K562 (cell line): ENCODE measurements at regions not wholly inside any gene's neighbourhood (a gene's known extent, or its start where the extent isn't known, plus 50 kb on each side); places are given as distances from the start of the nearest gene placed in this dataset.

Experiments used
- ATAC-seq: fragments of 200-7000 bp; cut with Tn5 transposase; 3 replicates; pipeline ENCODE4 v1.9.1; 2020; ENCODE audit warnings: moderate library complexity
- BruUV-seq: library from RNA; stranded (reverse); fragments of 400-500 nt; replicated peaks from 2 replicates; lab custom pipeline; 2021; lab: Mats Ljungman, UMichigan
- CTCF ChIA-PET: fragments of 300-600 bp; formaldehyde crosslinking; extraction: SDS; loops from one replicate; lab custom pipeline; 2021; ENCODE audit warnings: low intra/inter-chr PET ratio; lab: Yijun Ruan, JAX
- POLR2A ChIA-PET: fragments of 300-600, 350-650 bp; sonication (Branson Sonifier 250); formaldehyde crosslinking; extraction: SDS; loops from one replicate; lab custom pipeline; 2021; ENCODE audit warnings: antibody characterized with exemption, inconsistent platforms; lab: Yijun Ruan, JAX
- DNase-seq, 4 experiments: peaks; one replicate each; pipeline versions ENCODE4 v3.0.0 to v3.0.0-alpha.2; 2011 to 2018; ENCODE audit warnings: low spot score in 3 of 4, mixed read lengths in 3 of 4; ENCODE audit errors: extremely low read depth in 1 of 4
- FAIRE-seq: peaks from 2 replicates; lab custom pipeline; 2011; peaks lifted over from hg19 to GRCh38; lab: Jason Lieb, UNC
- H2AFZ ChIP-seq: 2 replicates; pipeline ENCODE4 v1.6.0; 2011; ENCODE audit warnings: low read depth, low read length, control low read depth, inconsistent platforms
- H3K27ac ChIP-seq: fragments of 200-600 bp; 3 replicates; pipeline ENCODE4 v1.8.0; 2011; ENCODE audit warnings: low read depth, mild to moderate bottlenecking, control low read depth, inconsistent platforms, low read length, moderate library complexity, mixed read lengths; ENCODE audit errors: extremely low read depth
- H3K27me3 ChIP-seq, 2 experiments: fragments of 300-600 bp in 1 of 2; 2 replicates in 1 of 2; 3 replicates in 1 of 2; pipeline versions ENCODE4 v1.6.0 to v1.8.0; 2011; ENCODE audit warnings: inconsistent platforms in 2 of 2, low read length in 2 of 2, mild to moderate bottlenecking in 1 of 2, mixed read lengths in 1 of 2, moderate library complexity in 1 of 2; ENCODE audit not compliant: control insufficient read depth in 2 of 2, insufficient read depth in 2 of 2
- H3K36me3 ChIP-seq: fragments of 300-600 bp; 3 replicates; pipeline ENCODE4 v1.8.0; 2011; ENCODE audit warnings: mild to moderate bottlenecking, low read length, inconsistent platforms; ENCODE audit not compliant: control insufficient read depth, insufficient read depth
- H3K4me1 ChIP-seq, 2 experiments: fragments of 200-600 bp in 1 of 2; replicated peaks in 1 of 2; 2 replicates in 1 of 2; 3 replicates in 1 of 2; pipeline versions ENCODE4 v1.5.1 to v1.8.0; 2011; ENCODE audit warnings: inconsistent platforms in 2 of 2, low read length in 2 of 2, mild to moderate bottlenecking in 1 of 2, mixed read lengths in 1 of 2, moderate library complexity in 1 of 2; ENCODE audit not compliant: control insufficient read depth in 2 of 2, insufficient read depth in 2 of 2
- H3K4me2 ChIP-seq: 2 replicates; pipeline ENCODE4 v1.6.1; 2011; ENCODE audit warnings: low read length, control low read depth, inconsistent platforms, mixed read lengths; ENCODE audit not compliant: insufficient read depth
- H3K4me3 ChIP-seq: fragments of 200-600 bp; sonication (generic), shearing (Covaris generic); 2 replicates; pipeline ENCODE4 v1.5.1; 2016; ENCODE audit warnings: control low read depth, inconsistent platforms
- H3K79me2 ChIP-seq: fragments of 200-600 bp; 3 replicates; pipeline ENCODE4 v1.8.0; 2011; ENCODE audit warnings: low read length, inconsistent platforms; ENCODE audit not compliant: control insufficient read depth, insufficient read depth
- H3K9ac ChIP-seq, 2 experiments: 2 replicates each; pipeline versions ENCODE4 v1.6.0 to v1.6.1; 2011; ENCODE audit warnings: low read depth in 2 of 2, low read length in 2 of 2, control low read depth in 1 of 2, inconsistent platforms in 1 of 2, mild to moderate bottlenecking in 1 of 2, mixed read lengths in 1 of 2; ENCODE audit not compliant: insufficient read depth in 1 of 2
- H3K9me1 ChIP-seq: one replicate; pipeline ENCODE4 v1.6.0; 2011; ENCODE audit warnings: inconsistent platforms, mild to moderate bottlenecking, low read length, moderate library complexity; ENCODE audit not compliant: control insufficient read depth, insufficient read depth
- H3K9me3 ChIP-seq: replicated peaks from 2 replicates; pipeline ENCODE4 v1.5.1; 2011; ENCODE audit warnings: low read depth, low read length, inconsistent platforms; ENCODE audit not compliant: control insufficient read depth, insufficient read depth
- H4K20me1 ChIP-seq: replicated peaks from 2 replicates; pipeline ENCODE4 v1.6.1; 2011; ENCODE audit warnings: low read length, inconsistent platforms, mixed read lengths; ENCODE audit not compliant: control insufficient read depth, insufficient read depth
- EP300 ChIP-seq: IDR thresholded peaks from 2 replicates; pipeline ENCODE4 v1.6.1; 2012; ENCODE audit warnings: low read length, improper control_type of control experiment
- FOXA3 ChIP-seq, 2 experiments: fragments of 450-650 bp in 1 of 2; sonication (generic) in 1 of 2; formaldehyde crosslinking; IDR thresholded peaks in 1 of 2; conservative IDR thresholded peaks in 1 of 2; 2 replicates each; pipeline versions ENCODE4 v1.4.0 to v1.8.0; 2020 to 2022; ENCODE audit warnings: mild to moderate bottlenecking in 2 of 2, missing genetic modification reagents in 1 of 2
- FOXM1 ChIP-seq, 2 experiments: fragments of 450-650 bp in 1 of 2; sonication (generic) in 1 of 2; formaldehyde crosslinking in 1 of 2; IDR thresholded peaks; 2 replicates each; pipeline versions ENCODE4 v1.6.1 to v1.9.0; 2017 to 2022; ENCODE audit warnings: low read depth in 2 of 2, mild to moderate bottlenecking in 2 of 2, missing genetic modification reagents in 1 of 2, moderate library complexity in 1 of 2
- MCM5 ChIP-seq: fragments of 450-650 bp; IDR thresholded peaks from 2 replicates; pipeline ENCODE4 v1.6.1; 2016; ENCODE audit warnings: low read depth
- MTA1 ChIP-seq: fragments of 450-650 bp; IDR thresholded peaks from 2 replicates; pipeline ENCODE4 v1.6.1; 2017; ENCODE audit warnings: borderline replicate concordance
- NEUROD1 ChIP-seq: fragments of 150-350 bp; IDR thresholded peaks from 2 replicates; pipeline ENCODE4 v1.6.1; 2014; ENCODE audit warnings: borderline replicate concordance, low read length, low read depth; ENCODE audit not compliant: partially characterized antibody
- RUNX1 ChIP-seq: sonication (generic); IDR thresholded peaks from 2 replicates; pipeline ENCODE4 v1.6.1; 2016; ENCODE audit warnings: antibody characterized with exemption, low read depth
- SMAD2 ChIP-seq: fragments of 150-350 bp; IDR thresholded peaks from 2 replicates; pipeline ENCODE4 v1.6.1; 2014; ENCODE audit warnings: low read depth, mild to moderate bottlenecking, low read length
- TBP ChIP-seq: optimal IDR thresholded peaks from 2 replicates; pipeline ENCODE3; 2011; ENCODE audit warnings: low read depth, low read length, improper control_type of control experiment
- ZNF584 ChIP-seq: fragments of 200-800 bp; sonication (Bioruptor generic); IDR thresholded peaks from 2 replicates; pipeline ENCODE4 v1.6.1; 2016; ENCODE audit warnings: low read depth, mild to moderate bottlenecking, missing genetic modification characterization, missing compliant biosample characterization
- WGBS: fragments of 100-300 bp; shearing (Covaris generic); methylation state at CpG from one replicate; pipeline ENCODE4 v1.1.6; 2016; ENCODE audit warnings: low coverage, mixed read lengths; ENCODE audit not compliant: insufficient coverage; ENCODE audit errors: missing lambda C conversion rate; 5-methylcytosine and 5-hydroxymethylcytosine counted together
- in situ Hi-C: fragments of 300-500 bp; cut with MboI; formaldehyde crosslinking; loops from 4 replicates; pipeline ENCODE4 v1.15.0; 2018; ENCODE audit warnings: inconsistent platforms, mixed read lengths
- intact Hi-C: fragments of 100-400 bp; cut with micrococcal nuclease; formaldehyde crosslinking; loops from 2 replicates; pipeline ENCODE4 v1.14.2; 2022
- TF ChIP-seq, protein P1 (sequence below), 2 experiments: fragments of 450-650 bp in 1 of 2; IDR thresholded peaks; 2 replicates each; pipeline ENCODE4 v1.6.1; 2011 to 2017; ENCODE audit warnings: low read depth in 2 of 2, antibody characterized with exemption in 1 of 2, borderline replicate concordance in 1 of 2, low read length in 1 of 2, mild to moderate bottlenecking in 1 of 2, mixed read lengths in 1 of 2; ENCODE audit not compliant: control insufficient read depth in 1 of 2
- TF ChIP-seq, protein P2 (sequence below): fragments of 150-350 bp; IDR thresholded peaks from 2 replicates; pipeline ENCODE4 v1.6.1; 2014; ENCODE audit warnings: low read depth, mild to moderate bottlenecking, low read length, borderline replicate concordance

DNA sequence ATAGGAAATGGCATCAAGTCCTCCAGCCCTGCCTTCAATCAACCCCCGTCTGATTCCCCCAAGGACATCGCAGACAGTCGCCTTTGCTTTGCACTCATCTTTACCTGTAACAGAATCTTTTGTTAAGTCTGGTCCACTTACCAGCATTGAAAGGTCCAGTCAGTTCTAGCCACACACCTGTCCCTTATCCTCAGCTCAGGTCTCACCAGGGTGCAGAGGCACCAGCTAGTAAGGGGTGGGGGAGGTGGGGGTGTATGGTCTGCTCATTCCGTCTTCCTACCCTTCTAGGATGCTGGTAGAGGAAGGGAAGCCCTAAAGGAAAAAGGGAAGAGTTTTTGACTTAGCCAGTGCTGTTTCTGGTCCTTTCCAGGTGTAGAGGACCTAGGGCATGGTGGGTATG is 427.7 kb downstream of the MATN1 start:
- no peaks in the 10 kb centered on the region for H3K36me3 ChIP-seq
- no peaks in the 10 kb centered on the region for H3K27me3 ChIP-seq
- intact Hi-C loops (no loop called here), in situ Hi-C loops (no loop called here)
- H4K20me1 ChIP-seq, result no peaks in the 10 kb centered on the region
- no peak overlapping the region for H2AFZ ChIP-seq
- H3K9me3 ChIP-seq, result no peaks in the 10 kb centered on the region
- no TSS peak for BruUV-seq
- H3K4me1 ChIP-seq, result no peaks in the 10 kb centered on the region
- no peak for FAIRE-seq
- no peak for ATAC-seq
- no peak overlapping the region for H3K27ac ChIP-seq
- H3K9ac ChIP-seq, result no peak overlapping the region
- POLR2A ChIA-PET, result no interaction called here
- no peaks in the 10 kb centered on the region for H3K79me2 ChIP-seq
- no peaks in the 10 kb centered on the region for H3K9me1 ChIP-seq
- CTCF ChIA-PET, result no interaction called here
- no peak overlapping the region for H3K4me3 ChIP-seq
- H3K4me2 ChIP-seq, result no peak overlapping the region
- DNase-seq, result no peak
- 0% methylated on average over 4 of the region's 4 CpGs for WGBS
- TF ChIP-seq SMAD2 (no peak), NEUROD1 (no peak), MTA1 (no peak), EP300 (no peak), TBP (no peak), MCM5 (no peak), FOXA3 (CRISPR knock-in tag; conservative IDR thresholded peaks at IDR 0.05 in 1 of 2, IDR thresholded peaks at IDR 0.05 in 1 of 2) (no peak), ZNF584 (CRISPR knock-in tag) (no peak), FOXM1 (IDR thresholded peaks at IDR 0.05; ENCODE audit: low read depth) (no peak), FOXM1 (CRISPR knock-in tag; IDR thresholded peaks at IDR 0.05; ENCODE audit: low read depth) (no peak), RUNX1 (no peak)
- TF ChIP-seq, protein P1, sequence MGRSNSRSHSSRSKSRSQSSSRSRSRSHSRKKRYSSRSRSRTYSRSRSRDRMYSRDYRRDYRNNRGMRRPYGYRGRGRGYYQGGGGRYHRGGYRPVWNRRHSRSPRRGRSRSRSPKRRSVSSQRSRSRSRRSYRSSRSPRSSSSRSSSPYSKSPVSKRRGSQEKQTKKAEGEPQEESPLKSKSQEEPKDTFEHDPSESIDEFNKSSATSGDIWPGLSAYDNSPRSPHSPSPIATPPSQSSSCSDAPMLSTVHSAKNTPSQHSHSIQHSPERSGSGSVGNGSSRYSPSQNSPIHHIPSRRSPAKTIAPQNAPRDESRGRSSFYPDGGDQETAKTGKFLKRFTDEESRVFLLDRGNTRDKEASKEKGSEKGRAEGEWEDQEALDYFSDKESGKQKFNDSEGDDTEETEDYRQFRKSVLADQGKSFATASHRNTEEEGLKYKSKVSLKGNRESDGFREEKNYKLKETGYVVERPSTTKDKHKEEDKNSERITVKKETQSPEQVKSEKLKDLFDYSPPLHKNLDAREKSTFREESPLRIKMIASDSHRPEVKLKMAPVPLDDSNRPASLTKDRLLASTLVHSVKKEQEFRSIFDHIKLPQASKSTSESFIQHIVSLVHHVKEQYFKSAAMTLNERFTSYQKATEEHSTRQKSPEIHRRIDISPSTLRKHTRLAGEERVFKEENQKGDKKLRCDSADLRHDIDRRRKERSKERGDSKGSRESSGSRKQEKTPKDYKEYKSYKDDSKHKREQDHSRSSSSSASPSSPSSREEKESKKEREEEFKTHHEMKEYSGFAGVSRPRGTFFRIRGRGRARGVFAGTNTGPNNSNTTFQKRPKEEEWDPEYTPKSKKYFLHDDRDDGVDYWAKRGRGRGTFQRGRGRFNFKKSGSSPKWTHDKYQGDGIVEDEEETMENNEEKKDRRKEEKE (IDR thresholded peaks at IDR 0.05; ENCODE audit: borderline replicate concordance in 1 of 2, control insufficient read depth in 1 of 2, low read depth in 2 of 2, low read length in 1 of 2), result no peak
- TF ChIP-seq, protein P2, sequence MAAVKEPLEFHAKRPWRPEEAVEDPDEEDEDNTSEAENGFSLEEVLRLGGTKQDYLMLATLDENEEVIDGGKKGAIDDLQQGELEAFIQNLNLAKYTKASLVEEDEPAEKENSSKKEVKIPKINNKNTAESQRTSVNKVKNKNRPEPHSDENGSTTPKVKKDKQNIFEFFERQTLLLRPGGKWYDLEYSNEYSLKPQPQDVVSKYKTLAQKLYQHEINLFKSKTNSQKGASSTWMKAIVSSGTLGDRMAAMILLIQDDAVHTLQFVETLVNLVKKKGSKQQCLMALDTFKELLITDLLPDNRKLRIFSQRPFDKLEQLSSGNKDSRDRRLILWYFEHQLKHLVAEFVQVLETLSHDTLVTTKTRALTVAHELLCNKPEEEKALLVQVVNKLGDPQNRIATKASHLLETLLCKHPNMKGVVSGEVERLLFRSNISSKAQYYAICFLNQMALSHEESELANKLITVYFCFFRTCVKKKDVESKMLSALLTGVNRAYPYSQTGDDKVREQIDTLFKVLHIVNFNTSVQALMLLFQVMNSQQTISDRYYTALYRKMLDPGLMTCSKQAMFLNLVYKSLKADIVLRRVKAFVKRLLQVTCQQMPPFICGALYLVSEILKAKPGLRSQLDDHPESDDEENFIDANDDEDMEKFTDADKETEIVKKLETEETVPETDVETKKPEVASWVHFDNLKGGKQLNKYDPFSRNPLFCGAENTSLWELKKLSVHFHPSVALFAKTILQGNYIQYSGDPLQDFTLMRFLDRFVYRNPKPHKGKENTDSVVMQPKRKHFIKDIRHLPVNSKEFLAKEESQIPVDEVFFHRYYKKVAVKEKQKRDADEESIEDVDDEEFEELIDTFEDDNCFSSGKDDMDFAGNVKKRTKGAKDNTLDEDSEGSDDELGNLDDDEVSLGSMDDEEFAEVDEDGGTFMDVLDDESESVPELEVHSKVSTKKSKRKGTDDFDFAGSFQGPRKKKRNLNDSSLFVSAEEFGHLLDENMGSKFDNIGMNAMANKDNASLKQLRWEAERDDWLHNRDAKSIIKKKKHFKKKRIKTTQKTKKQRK, result no peak
